ENCODE measurements at regions not wholly inside any gene's neighbourhood (a gene's known extent, or its start where the extent isn't known, plus 50 kb on each side); places are given as distances from the start of the nearest gene placed in this dataset.
"Not testable (repeated sequence)": the region's sequence is repeated elsewhere in the genome, so short reads cannot be mapped to it uniquely, and the experiment has no call there.

DNA sequence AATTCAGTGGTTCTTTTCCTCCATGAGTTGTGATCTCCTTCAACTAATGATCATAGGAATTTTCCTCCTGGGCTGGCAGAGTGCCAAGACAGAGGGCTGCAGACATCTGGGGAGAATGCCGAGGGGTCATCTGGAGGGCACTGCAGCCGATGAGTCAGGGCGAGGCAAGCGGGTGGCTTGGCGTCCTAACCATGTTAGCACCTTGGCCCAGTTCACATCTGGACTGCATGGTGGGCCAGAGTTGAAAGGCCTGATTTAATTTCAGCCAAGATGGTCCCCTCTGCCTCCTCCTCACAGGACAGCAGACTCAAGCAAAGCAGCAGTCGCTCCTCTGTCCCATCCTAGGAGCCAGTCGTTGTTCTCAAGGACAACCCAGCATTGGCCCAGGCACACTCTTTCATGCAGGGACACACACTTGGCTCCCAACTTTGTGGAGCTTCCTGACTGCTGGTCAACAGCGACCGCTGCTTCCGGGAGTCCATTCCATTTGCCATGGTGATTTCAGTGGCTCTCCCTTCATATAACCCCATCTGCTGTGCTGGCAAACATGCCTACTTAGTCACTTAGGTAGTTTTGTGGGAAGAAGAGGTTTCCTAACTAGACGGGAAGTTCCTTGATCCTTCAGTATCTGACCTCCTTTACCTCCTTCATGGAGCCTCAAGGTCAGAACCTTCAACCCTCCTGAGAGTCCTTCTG, 161.8 kb downstream of the TTC8 start:
- Mint-ChIP-seq H3K36me3 (no peaks in the 10 kb centered on the region), H3K9me3 (peaks cover 0 to 9% (median 5%) of the 10 kb centered on the region in 7 donors), H3K27ac (no peak overlapping the region), H3K4me3 (no peak overlapping the region), H3K4me1 (no peaks in the 10 kb centered on the region), H3K27me3 (peaks cover 6% of the 10 kb centered on the region)
- Histone ChIP-seq H3K36me3 (ENCODE audit: control insufficient read depth, insufficient read depth, low read length) (no peaks in the 10 kb centered on the region), H3K9me3 (ENCODE audit: control insufficient read depth in 2 of 2, low read length in 2 of 2) (peaks cover 0 to 17% of the 10 kb centered on the region in 2 experiments), H3K27me3 (ENCODE audit: control insufficient read depth, insufficient read depth, low read length) (no peaks in the 10 kb centered on the region), H3K4me3 (ENCODE audit: low read depth, low read length) (no peak overlapping the region), H3K27ac (ENCODE audit: insufficient read depth, low read length, poor library complexity, severe bottlenecking) (no peak overlapping the region), H3K4me1 (ENCODE audit: control insufficient read depth, insufficient read depth, low read length, poor library complexity, severe bottlenecking) (no peaks in the 10 kb centered on the region)
- ATAC-seq (ENCODE audit: low read depth in 2 of 2): no peak
- no peak for DNase-seq

DNA sequence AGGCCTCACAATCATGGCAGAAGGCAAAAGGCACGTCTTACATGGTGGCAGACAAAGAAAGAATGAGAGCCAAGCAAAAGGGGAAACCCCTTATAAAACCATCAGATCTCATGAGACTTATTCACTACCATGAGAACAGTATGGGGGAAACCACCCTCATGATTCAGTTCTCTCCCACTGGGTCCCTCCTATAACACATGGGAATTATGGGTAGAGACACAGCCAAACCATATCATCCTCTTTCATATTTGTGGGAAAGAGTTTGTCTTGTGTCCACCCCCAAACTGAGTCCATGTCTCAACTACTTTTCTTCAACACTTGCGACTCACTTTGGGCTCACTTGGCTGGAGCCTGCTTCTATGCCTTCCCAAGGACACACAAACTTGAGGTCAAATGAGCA, 162.5 kb downstream of the TTC8 start:
- not testable (repeated sequence) for DNase-seq; H3K4me1 ChIP-seq (ENCODE audit: control insufficient read depth, insufficient read depth, low read length, poor library complexity, severe bottlenecking); H3K27ac ChIP-seq (ENCODE audit: insufficient read depth, low read length, poor library complexity, severe bottlenecking); ATAC-seq (ENCODE audit: low read depth in 2 of 2); H3K4me3 ChIP-seq (ENCODE audit: low read depth, low read length); H3K36me3 Mint-ChIP-seq; H3K27ac Mint-ChIP-seq; H3K36me3 ChIP-seq (ENCODE audit: control insufficient read depth, insufficient read depth, low read length); H3K9me3 Mint-ChIP-seq; H3K27me3 Mint-ChIP-seq; H3K4me3 Mint-ChIP-seq; H3K4me1 Mint-ChIP-seq; H3K27me3 ChIP-seq (ENCODE audit: control insufficient read depth, insufficient read depth, low read length)
- peaks cover 0 to 17% of the 10 kb centered on the region in 2 experiments for H3K9me3 ChIP-seq (ENCODE audit: control insufficient read depth in 2 of 2, low read length in 2 of 2)

DNA sequence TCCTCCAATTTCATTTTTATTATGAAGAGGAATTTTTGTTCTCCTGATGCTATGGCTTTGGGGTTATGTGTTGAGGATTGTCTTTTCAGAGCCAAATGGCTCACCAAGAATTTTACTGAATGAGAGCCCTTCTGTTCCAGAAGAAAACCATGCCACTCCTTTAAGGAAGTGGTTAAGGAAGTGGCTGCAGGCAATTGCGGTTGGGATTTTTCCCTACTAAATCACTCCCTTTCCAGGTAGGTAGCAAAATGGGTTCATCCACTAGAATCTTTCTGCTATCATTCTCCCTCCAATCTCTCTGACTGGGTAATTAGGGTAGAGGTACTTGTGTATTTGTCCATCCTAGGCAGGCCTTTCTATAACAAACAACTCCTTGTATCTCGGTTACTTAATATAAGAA, 163.1 kb downstream of the TTC8 start:
- Histone ChIP-seq H3K27ac (ENCODE audit: insufficient read depth, low read length, poor library complexity, severe bottlenecking) (no peak overlapping the region), H3K27me3 (ENCODE audit: control insufficient read depth, insufficient read depth, low read length) (peaks cover 3% of the 10 kb centered on the region), H3K4me3 (ENCODE audit: low read depth, low read length) (no peak overlapping the region), H3K4me1 (ENCODE audit: control insufficient read depth, insufficient read depth, low read length, poor library complexity, severe bottlenecking) (no peaks in the 10 kb centered on the region), H3K9me3 (ENCODE audit: control insufficient read depth in 2 of 2, low read length in 2 of 2) (peaks cover 0 to 17% of the 10 kb centered on the region in 2 experiments), H3K36me3 (ENCODE audit: control insufficient read depth, insufficient read depth, low read length) (no peaks in the 10 kb centered on the region)
- Mint-ChIP-seq H3K27ac (no peak overlapping the region), H3K4me1 (no peaks in the 10 kb centered on the region), H3K9me3 (peaks cover 0 to 12% (median 4%) of the 10 kb centered on the region in 7 donors), H3K27me3 (peaks cover 4% of the 10 kb centered on the region), H3K4me3 (no peak overlapping the region), H3K36me3 (no peaks in the 10 kb centered on the region)
- DNase-seq: no peak
- no peak for ATAC-seq (ENCODE audit: low read depth in 2 of 2)

DNA sequence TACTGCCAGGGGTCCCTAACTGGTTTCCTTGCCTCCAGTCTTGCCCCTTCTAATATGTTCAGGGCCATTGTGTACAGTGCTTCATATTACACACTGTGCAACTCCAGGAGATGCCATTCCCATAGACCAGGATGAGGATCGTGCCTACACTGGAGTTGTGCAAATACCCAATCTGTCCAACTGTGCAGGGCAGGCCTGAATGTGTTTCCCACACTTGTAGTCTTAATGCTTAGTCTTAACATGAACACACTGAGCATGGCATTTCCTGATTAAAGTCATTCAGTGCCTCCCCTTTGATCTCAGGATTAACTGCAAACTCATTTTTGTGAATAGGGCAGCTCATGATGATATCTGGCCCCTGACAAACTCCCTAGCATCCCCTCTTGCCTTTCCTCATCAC, 165.5 kb downstream of the TTC8 start:
- H3K27ac Mint-ChIP-seq: no peak overlapping the region
- Histone ChIP-seq H3K4me1 (ENCODE audit: control insufficient read depth, insufficient read depth, low read length, poor library complexity, severe bottlenecking) (no peaks in the 10 kb centered on the region), H3K27ac (ENCODE audit: insufficient read depth, low read length, poor library complexity, severe bottlenecking) (no peak overlapping the region), H3K27me3 (ENCODE audit: control insufficient read depth, insufficient read depth, low read length) (peaks cover 3% of the 10 kb centered on the region), H3K36me3 (ENCODE audit: control insufficient read depth, insufficient read depth, low read length) (no peaks in the 10 kb centered on the region), H3K9me3 (ENCODE audit: control insufficient read depth in 2 of 2, low read length in 2 of 2) (peaks cover 0 to 17% of the 10 kb centered on the region in 2 experiments), H3K4me3 (ENCODE audit: low read depth, low read length) (no peak overlapping the region)
- H3K4me3 Mint-ChIP-seq: no peak overlapping the region
- no peaks in the 10 kb centered on the region for H3K36me3 Mint-ChIP-seq
- peaks cover 6% of the 10 kb centered on the region for H3K27me3 Mint-ChIP-seq
- H3K9me3 Mint-ChIP-seq: peaks cover 0 to 12% (median 4%) of the 10 kb centered on the region in 7 donors
- ATAC-seq (ENCODE audit: low read depth in 2 of 2) (no peak), DNase-seq (no peak)
- no peaks in the 10 kb centered on the region for H3K4me1 Mint-ChIP-seq

DNA sequence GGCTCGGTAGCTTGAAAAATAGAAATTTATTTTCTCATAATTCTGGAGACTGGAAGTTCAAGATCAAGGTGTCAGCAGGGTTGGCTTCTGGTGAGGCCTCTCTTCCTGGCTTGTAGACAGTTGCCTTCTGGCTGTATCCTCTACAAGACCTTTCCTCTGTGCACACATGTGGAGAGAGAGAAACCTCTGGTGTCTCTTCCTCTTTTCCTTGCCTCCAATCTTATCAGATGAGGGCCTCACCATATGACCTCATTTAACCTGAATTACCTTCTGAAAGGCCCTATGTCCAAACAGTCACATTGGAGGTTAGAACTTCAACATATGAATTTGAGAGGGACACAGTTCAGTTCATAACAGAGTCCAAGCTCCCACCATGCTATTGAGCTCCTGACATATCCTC, 166.4 kb downstream of the TTC8 start:
- Mint-ChIP-seq H3K27ac (no peak overlapping the region), H3K27me3 (peaks cover 16% of the 10 kb centered on the region), H3K36me3 (no peaks in the 10 kb centered on the region), H3K9me3 (peaks cover 0 to 12% (median 4%) of the 10 kb centered on the region in 7 donors), H3K4me3 (no peak overlapping the region), H3K4me1 (no peaks in the 10 kb centered on the region)
- Histone ChIP-seq H3K9me3 (ENCODE audit: control insufficient read depth in 2 of 2, low read length in 2 of 2) (peaks cover 0 to 17% of the 10 kb centered on the region in 2 experiments), H3K27ac (ENCODE audit: insufficient read depth, low read length, poor library complexity, severe bottlenecking) (no peak overlapping the region), H3K36me3 (ENCODE audit: control insufficient read depth, insufficient read depth, low read length) (no peaks in the 10 kb centered on the region), H3K4me1 (ENCODE audit: control insufficient read depth, insufficient read depth, low read length, poor library complexity, severe bottlenecking) (no peaks in the 10 kb centered on the region), H3K27me3 (ENCODE audit: control insufficient read depth, insufficient read depth, low read length) (peaks cover 3% of the 10 kb centered on the region), H3K4me3 (ENCODE audit: low read depth, low read length) (no peak overlapping the region)
- no peak for DNase-seq
- ATAC-seq (ENCODE audit: low read depth in 2 of 2): no peak

DNA sequence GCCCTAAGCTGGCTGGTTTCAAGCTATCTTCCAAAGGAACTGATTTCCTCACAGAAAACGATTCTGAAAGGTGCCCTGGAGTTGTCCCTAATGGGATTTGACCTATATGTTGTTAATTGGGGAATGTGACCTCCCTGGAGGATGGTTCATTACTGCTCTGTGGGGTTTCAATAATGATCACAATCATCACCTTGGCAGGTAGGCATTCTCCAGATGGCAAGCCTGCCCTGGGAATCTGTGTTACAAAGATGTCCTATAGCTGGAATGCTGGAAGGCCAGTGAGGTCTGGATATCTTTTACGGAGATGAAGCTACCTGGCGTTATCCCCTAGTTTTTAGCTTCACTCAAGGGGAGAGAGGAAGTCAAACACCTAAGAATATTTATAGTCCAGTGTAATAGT, 167.6 kb downstream of the TTC8 start:
- peaks cover 19% of the 10 kb centered on the region for H3K27me3 Mint-ChIP-seq
- no peak overlapping the region for H3K4me3 Mint-ChIP-seq
- H3K27ac ChIP-seq (ENCODE audit: insufficient read depth, low read length, poor library complexity, severe bottlenecking): no peak overlapping the region
- no peaks in the 10 kb centered on the region for H3K36me3 Mint-ChIP-seq
- peaks cover 0 to 12% of the 10 kb centered on the region in 2 experiments for H3K9me3 ChIP-seq (ENCODE audit: control insufficient read depth in 2 of 2, low read length in 2 of 2)
- no peaks in the 10 kb centered on the region for H3K36me3 ChIP-seq (ENCODE audit: control insufficient read depth, insufficient read depth, low read length)
- H3K9me3 Mint-ChIP-seq: peaks cover 0 to 10% (median 2%) of the 10 kb centered on the region in 7 donors
- no peaks in the 10 kb centered on the region for H3K4me1 ChIP-seq (ENCODE audit: control insufficient read depth, insufficient read depth, low read length, poor library complexity, severe bottlenecking)
- DNase-seq (no peak), ATAC-seq (ENCODE audit: low read depth in 2 of 2) (no peak)
- H3K27me3 ChIP-seq (ENCODE audit: control insufficient read depth, insufficient read depth, low read length): peaks cover 3% of the 10 kb centered on the region
- no peak overlapping the region for H3K27ac Mint-ChIP-seq
- no peaks in the 10 kb centered on the region for H3K4me1 Mint-ChIP-seq
- H3K4me3 ChIP-seq (ENCODE audit: low read depth, low read length): no peak overlapping the region

DNA sequence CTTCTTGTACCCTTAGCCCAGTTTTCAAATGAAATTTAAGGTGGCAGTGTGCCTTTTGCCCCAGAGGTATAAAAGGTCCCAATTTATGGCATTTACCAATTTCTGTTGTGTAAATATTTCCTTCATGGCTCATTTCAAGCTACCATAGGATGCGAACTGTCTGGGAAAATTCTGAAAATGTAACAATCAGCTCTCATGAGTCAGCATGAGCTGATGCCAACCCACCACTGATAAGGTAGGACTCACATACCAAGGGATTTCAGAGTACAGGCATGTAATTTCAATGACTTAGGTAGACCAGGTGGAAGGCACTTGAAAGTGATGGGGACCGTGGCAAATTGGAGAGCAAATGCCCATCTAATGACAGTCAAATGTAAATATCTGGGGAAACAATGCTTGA, 169.5 kb downstream of the TTC8 start:
- H3K27me3 Mint-ChIP-seq: peaks cover 20% of the 10 kb centered on the region
- no peak for DNase-seq
- Histone ChIP-seq H3K27me3 (ENCODE audit: control insufficient read depth, insufficient read depth, low read length) (peaks cover 7% of the 10 kb centered on the region), H3K9me3 (ENCODE audit: control insufficient read depth in 2 of 2, low read length in 2 of 2) (no peaks in the 10 kb centered on the region), H3K36me3 (ENCODE audit: control insufficient read depth, insufficient read depth, low read length) (no peaks in the 10 kb centered on the region), H3K4me1 (ENCODE audit: control insufficient read depth, insufficient read depth, low read length, poor library complexity, severe bottlenecking) (no peaks in the 10 kb centered on the region), H3K27ac (ENCODE audit: insufficient read depth, low read length, poor library complexity, severe bottlenecking) (no peak overlapping the region), H3K4me3 (ENCODE audit: low read depth, low read length) (no peak overlapping the region)
- no peak for ATAC-seq (ENCODE audit: low read depth in 2 of 2)
- no peak overlapping the region for H3K27ac Mint-ChIP-seq
- no peaks in the 10 kb centered on the region for H3K36me3 Mint-ChIP-seq
- H3K4me1 Mint-ChIP-seq: no peaks in the 10 kb centered on the region
- peaks cover 0 to 10% (median 0%) of the 10 kb centered on the region in 7 donors for H3K9me3 Mint-ChIP-seq
- no peak overlapping the region for H3K4me3 Mint-ChIP-seq

Data from CD4-positive, CD25-positive, alpha-beta regulatory T cell (primary cell).